HG02642 (cell line): ENCODE measurements at regions not wholly inside any gene's neighbourhood (a gene's known extent, or its start where the extent isn't known, plus 50 kb on each side); places are given as distances from the start of the nearest gene placed in this dataset.

ENCODE experiments used
- ATAC-seq: cut with Tn5 transposase; IDR thresholded peaks from one replicate; pipeline ENCODE4 v1.9.1; 2021; ENCODE audit warnings: mild to moderate bottlenecking; ENCODE audit not compliant: unreplicated experiment, poor library complexity

DNA sequence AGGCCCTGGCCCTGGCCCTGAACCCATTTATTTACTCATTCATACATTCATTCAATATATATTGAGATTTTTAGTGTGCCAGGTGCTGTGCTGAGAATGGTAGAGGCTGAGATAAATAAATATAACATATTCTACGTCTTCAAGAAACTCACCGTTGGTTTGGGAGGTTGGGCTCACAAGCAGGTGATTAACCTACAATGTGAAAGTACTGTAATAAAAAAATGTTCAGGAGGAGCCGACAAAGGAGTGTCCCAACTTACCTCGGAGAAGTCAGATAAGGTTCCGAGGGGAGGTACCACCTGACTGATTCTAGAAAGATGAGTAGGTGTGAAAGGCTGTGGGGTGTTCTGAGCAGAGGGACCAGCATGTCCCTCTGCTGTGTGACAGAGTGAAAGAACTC, 479.6 kb upstream of the KLF4 start:
- ATAC-seq, result no peak

DNA sequence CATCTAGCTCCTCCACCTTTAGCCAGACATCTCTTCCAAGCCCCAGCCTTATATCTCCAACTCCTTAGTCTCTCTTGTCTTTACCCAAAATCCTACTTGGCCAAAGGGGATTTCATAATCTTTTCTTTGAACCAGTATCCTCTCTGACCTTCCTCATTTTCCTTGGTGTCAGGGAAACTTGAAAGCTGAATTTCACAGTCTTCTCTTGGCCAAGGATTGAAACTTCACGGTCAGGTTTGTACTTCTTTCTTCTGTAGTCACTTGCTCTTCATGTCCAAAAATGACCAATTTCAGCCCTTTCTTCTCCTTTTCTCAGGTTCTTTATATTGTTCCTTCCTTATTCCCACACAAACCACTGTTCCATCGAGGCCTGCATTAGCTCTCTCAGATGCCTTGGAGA, 473.7 kb upstream of the KLF4 start:
- ATAC-seq, result no peak

DNA sequence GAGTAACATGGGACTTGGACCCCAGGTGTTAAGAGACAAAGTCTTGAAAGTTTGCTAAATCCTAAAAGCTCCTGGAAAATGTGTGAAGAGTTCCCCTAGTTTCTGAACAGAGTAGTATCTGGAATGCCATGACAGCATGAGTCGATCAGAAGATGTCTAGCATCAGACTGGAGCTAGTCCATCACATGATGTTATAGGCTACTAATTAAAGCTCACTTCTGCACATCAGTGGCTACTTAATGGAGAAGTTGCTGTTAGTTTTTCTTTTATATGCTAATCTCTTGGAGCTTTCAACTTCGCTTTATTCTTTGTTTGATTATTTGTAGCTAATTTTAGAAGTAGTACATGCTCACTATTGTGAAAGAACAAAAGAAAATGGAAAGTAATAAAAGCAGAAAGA, 471.3 kb upstream of the KLF4 start:
- ATAC-seq, result no peak

- no peak for ATAC-seq
These were observed 464.7 kb upstream of the KLF4 start for GRCh38 chr9:107954312-107954711.

- no peak for ATAC-seq
These were observed 464.1 kb upstream of the KLF4 start for GRCh38 chr9:107953556-107954125.

- ATAC-seq, result no peak
These were observed 463.2 kb upstream of the KLF4 start for GRCh38 chr9:107952773-107953172.

GRCh38 chr9:107951511-107951910, 461.9 kb upstream of the KLF4 start:
- no peak for ATAC-seq

GRCh38 chr9:107949061-107949460, 459.5 kb upstream of the KLF4 start:
- no peak for ATAC-seq

DNA sequence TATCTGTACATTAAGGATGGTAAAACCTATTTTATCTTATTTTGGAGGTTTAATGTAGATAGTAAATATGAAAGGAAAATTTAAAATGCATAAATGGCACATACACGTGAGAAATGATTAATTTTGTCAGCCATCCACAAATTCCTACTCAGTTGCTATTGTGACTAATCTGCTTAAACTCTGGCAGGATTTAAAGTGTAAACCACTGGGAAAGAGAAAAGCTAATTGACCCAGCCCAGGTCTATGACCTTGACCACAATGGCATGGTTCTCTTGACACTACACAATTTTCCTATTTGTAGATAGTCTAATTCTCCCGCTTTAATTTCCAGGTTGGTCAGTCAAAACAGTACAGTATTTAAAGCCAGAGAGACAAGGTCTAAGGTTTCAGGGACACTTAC, 459.0 kb upstream of the KLF4 start:
- ATAC-seq, result no peak

- no peak for ATAC-seq
These were observed 458.5 kb upstream of the KLF4 start for GRCh38 chr9:107948086-107948485.

GRCh38 chr9:107946364-107947141, 457.0 kb upstream of the KLF4 start:
- ATAC-seq, result no peak

- no peak for ATAC-seq
These were observed 456.4 kb upstream of the KLF4 start for GRCh38 chr9:107945961-107946360.

GRCh38 chr9:107945493-107945892, 455.9 kb upstream of the KLF4 start:
- no peak for ATAC-seq

DNA sequence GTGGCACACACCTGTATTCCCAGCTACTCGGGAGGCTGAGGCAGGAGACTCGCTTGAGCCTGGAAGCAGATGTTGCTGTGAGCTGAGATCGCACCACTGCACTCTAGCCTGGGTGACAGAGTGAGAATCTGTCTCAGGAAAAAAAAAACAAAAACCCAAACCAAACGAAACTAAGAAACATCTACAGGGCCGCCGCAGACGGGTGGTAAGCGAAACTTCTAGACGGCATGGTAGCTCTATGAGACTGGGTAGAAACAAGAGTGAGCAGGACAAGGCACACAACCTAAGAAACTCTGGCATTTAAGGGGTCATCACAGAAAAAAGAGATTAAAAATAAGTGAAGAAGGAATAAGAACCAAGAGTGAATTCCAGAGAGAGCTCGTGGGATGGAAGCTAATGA, 454.8 kb upstream of the KLF4 start:
- no peak for ATAC-seq

GRCh38 chr9:107943901-107944300, 454.3 kb upstream of the KLF4 start:
- no peak for ATAC-seq

DNA sequence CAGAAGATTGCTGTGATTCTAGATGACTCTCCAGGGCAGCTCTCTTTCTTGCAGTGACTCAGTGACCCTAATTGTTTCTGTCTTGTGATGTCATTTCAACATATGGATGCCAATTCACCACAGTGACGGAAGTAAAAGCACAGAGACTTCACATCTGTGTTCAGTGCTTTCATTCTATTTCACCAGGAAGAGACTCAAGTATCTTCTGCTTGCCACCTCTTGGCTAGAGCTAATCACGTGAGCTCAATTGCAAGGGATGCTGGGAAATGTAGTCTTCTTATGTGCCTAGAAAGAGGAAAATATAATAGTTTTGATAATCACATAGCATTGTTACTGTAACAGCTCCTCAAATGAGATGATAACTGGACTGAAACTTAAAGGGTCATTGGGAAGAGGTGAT, 453.3 kb upstream of the KLF4 start:
- ATAC-seq, result no peak

GRCh38 chr9:107942291-107942690, 452.7 kb upstream of the KLF4 start:
- ATAC-seq, result no peak

- no peak for ATAC-seq
These were observed 451.3 kb upstream of the KLF4 start for GRCh38 chr9:107940616-107941595.

- no peak for ATAC-seq
These were observed 449.3 kb upstream of the KLF4 start for GRCh38 chr9:107938801-107939386.

- ATAC-seq, result no peak
These were observed 446.4 kb upstream of the KLF4 start for GRCh38 chr9:107935931-107936330.

DNA sequence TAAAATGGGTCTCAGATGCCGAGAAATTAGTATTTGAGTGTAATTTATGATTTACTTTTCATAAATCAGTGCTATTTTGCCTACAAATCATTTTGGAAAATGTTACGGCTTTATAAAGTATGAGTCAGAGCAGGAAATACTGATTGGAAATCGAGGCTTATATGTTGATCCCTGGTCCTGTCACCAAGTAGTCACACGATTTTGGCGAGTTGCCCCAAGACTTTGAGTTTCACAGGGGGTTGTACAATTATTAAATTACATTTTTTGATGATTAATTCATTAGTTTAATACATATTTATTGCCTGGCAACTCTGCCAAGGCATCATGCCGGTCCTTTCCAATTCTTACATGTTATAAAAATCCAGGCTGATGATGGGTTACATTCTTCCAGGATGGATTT, 443.9 kb upstream of the KLF4 start:
- no peak for ATAC-seq
